Medulla oblongata (tissue), 1 donor: ENCODE measurements at regions not wholly inside any gene's neighbourhood (a gene's known extent, or its start where the extent isn't known, plus 50 kb on each side); places are given as distances from the start of the nearest gene placed in this dataset.
"Not testable (repeated sequence)": the region's sequence is repeated elsewhere in the genome, so short reads cannot be mapped to it uniquely, and the experiment has no call there.

Experiments used
- DNase-seq: peaks from one replicate; pipeline ENCODE4 v3.0.0-alpha.2; 2015; ENCODE audit errors: extremely low spot score

- DNase-seq = no peak
Measured at GRCh38 chr22:35475545-35475944, 65.1 kb upstream of the RASD2 start.

- no peak for DNase-seq
Measured at GRCh38 chr22:35476341-35476740, 64.3 kb upstream of the RASD2 start.

GRCh38 chr22:35477911-35478582 lies 62.6 kb upstream of the RASD2 start:
- DNase-seq = peak; percentile 86

GRCh38 chr22:35478633-35479107 lies 62.0 kb upstream of the RASD2 start:
- no peak for DNase-seq

- no peak for DNase-seq
Measured at GRCh38 chr22:35479359-35479758, 61.3 kb upstream of the RASD2 start.

- DNase-seq = no peak
Measured at GRCh38 chr22:35479985-35480550, 60.6 kb upstream of the RASD2 start.

GRCh38 chr22:35480627-35481550 lies 59.7 kb upstream of the RASD2 start:
- no peak for DNase-seq

GRCh38 chr22:35482311-35482710 lies 58.3 kb upstream of the RASD2 start:
- DNase-seq = no peak

GRCh38 chr22:35482974-35483373 lies 57.7 kb upstream of the RASD2 start:
- DNase-seq = no peak

GRCh38 chr22:35483730-35484129 lies 56.9 kb upstream of the RASD2 start:
- no peak for DNase-seq

GRCh38 chr22:35484651-35485556 lies 55.7 kb upstream of the RASD2 start:
- no peak for DNase-seq

GRCh38 chr22:35486116-35486631 lies 54.5 kb upstream of the RASD2 start:
- no peak for DNase-seq

- DNase-seq = not testable (repeated sequence)
Measured at GRCh38 chr22:35487623-35488022, 53.0 kb upstream of the RASD2 start.

- no peak for DNase-seq
Measured at GRCh38 chr22:35488513-35488912, 52.1 kb upstream of the RASD2 start.

- DNase-seq = no peak
Measured at GRCh38 chr22:35489239-35489638, 51.4 kb upstream of the RASD2 start.
